A204.1 (cell line): ENCODE measurements at regions not wholly inside any gene's neighbourhood (a gene's known extent, or its start where the extent isn't known, plus 50 kb on each side); places are given as distances from the start of the nearest gene placed in this dataset.
"Not testable (repeated sequence)": the region's sequence is repeated elsewhere in the genome, so short reads cannot be mapped to it uniquely, and the experiment has no call there.

ENCODE experiments used
- FAIRE-seq: peaks from 2 replicates; lab custom pipeline; 2012; peaks lifted over from hg19 to GRCh38; lab: Jason Lieb, UNC

DNA sequence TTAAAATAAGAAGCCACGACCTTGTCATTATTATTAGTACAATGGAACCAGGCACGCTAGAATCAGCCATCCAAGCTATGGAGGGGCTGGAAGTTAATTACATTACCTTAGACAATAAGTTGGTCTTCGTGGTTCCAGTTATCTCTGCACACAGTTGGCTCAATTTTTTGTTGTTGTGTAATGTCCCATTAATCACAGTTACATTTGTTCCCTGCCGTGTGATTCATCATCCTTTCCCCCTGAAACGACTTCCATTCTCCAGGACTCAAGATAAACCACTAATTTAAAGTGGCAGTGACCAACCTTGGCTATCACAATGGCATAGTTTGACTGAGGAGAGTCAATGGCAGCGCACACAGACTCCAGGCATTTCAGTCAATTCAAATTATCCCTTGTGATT lies 905.0 kb downstream of the RAB28 start:
- no peak for FAIRE-seq

- FAIRE-seq = no peak
Observed at GRCh38 chr4:12576409-12576808, 907.7 kb downstream of the RAB28 start.

- FAIRE-seq = no peak
Observed at GRCh38 chr4:12573716-12574115, 910.4 kb downstream of the RAB28 start.

DNA sequence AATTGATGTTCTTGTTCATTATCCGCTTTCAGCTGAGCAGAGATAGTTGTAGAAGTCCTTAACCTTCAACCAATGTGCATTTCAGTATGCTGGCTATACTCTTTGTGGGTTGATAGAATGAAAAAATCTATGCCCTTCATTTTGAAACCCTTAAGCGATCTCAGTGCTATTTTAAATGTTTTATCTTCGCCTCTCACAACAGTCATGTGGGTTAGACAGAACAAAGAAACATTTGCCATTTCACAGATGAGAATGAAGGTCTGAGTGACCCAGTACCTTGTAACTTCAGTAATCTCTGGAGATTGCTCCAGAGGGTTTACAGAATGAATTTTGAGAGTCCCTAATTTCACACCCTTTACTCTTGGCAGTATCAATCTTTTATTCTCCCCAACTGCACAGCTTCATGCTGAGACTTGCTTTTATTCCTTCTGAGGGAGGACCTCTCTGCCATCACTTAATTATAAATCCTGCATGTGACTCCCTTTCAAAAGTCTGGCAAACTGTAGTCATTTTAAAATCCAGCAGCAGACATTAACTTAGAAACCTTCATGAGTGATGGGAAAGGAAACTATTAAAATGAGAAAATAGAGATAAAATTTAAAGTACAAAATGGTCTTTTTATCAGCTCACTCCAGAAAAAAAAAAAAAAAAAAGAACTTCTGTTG lies 921.5 kb downstream of the RAB28 start:
- no peak for FAIRE-seq

DNA sequence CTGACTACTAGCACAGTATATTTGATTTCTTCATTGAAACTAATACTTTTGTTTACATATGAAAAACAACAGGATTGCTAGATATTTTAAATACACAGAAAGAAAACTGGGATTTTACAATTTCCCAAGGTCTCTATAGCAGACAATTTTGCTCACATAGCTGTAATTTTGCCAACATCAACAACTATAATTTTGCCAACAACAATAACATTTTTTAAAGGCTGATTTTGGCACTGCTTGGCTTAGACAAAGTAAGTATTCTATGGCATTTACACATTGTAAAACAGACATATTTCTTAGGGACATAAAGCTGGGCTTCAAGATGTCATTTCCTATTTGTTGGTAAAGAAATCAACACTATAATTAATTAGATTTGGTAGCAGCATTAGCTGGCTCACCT lies 922.1 kb downstream of the RAB28 start:
- FAIRE-seq = no peak

DNA sequence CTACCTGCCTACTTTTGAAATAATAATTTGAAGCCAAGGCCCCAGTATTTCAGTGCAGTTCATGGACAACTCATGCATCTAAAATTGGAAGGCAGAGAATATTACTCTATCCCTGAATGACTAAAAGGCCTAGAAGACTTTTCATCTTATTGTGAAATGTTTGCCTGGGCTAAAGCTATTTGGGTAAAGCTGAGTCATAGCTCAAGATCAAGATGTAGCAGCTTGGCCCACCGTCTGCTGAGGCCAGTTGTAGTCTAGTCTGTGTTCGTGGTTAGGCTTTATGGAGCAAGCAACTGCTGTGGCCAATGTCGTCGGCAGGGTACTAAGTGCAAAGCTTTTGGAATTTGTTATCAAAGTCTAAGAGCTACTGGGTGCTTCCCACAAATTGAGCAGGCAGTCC lies 929.1 kb downstream of the RAB28 start:
- no peak for FAIRE-seq

- FAIRE-seq = no peak
Observed at GRCh38 chr4:12548678-12549077, 935.5 kb downstream of the RAB28 start.

DNA sequence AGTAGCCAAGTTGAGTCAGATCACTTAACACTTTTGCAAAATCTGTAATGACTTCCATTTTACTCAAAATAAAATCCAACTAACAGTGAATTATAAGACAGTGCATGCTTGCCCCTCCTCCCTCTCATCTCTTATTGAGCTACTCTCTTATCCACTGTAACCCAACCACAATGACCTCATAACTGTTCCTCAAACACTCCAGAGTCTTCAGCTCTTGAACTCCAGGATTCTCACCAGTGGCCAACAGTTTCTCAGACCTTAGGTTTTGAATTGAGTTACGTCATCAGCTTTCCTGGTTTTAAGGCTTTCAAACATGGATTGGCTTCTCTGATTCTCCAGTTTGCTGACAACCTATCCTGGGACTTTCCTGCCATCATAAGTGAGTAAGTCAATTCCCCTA lies 938.3 kb downstream of the RAB28 start:
- FAIRE-seq = no peak

DNA sequence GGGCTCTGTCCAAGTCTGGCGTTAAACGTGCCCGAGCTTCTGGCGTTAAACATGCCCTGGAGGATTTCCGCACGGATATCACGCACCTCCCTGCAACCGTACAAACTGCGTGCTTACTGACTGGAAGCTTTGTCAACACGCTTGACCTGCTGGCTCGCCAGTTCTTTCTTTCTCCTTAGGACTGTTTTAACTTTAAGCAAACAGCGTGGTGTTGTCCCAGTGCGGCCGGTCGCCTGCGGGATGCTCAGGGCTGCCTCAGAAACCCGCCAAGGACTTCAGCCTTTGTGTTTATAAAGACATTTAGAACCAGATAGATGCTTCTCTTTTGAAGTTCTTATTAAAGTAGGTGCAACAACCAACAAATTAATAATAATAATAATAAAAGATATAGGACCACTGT lies 946.0 kb downstream of the RAB28 start:
- no peak for FAIRE-seq

GRCh38 chr4:12534684-12535083 lies 949.5 kb downstream of the RAB28 start:
- no peak for FAIRE-seq

- FAIRE-seq = no peak
Observed at GRCh38 chr4:12519426-12519825, 964.7 kb downstream of the RAB28 start.

- no peak for FAIRE-seq
Observed at GRCh38 chr4:12507868-12508481, 976.2 kb downstream of the RAB28 start.

DNA sequence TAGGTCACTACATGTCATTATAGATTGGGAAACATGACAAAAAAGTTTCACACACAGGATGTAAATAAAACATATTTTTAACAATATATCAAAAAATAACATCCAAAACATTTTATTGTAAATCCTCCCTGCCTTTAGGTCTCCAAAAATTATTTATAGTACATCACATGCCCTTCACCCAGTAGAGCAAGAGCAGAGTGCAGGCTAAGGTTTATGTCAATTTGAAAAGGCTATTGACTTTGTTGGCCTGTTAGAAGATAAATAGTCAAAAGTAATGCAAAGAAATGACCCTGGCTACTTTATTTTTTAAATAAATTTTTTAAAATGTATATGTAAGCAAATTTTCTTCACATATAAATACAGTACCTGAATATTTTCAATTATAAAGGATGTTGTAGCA lies 983.7 kb downstream of the RAB28 start:
- FAIRE-seq = no peak

DNA sequence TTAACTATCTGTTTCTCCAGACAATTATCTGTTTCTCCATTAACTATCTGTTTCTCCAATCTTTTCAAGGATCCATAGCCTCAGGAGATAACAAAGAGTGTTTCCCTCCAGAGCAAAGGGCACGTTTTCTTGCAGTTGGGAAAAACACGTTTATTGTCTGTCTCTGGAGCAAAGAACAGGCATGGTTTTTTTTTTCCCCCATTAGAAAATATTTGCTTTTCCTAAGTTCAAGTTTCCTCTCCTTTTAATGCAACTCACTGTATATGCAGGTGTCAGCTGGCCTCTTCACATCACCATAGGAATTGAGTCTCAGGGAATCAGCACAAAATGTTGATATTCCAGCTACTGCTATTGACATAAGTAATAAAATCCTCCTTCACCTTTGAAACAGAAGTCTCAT lies 984.4 kb downstream of the RAB28 start:
- no peak for FAIRE-seq

DNA sequence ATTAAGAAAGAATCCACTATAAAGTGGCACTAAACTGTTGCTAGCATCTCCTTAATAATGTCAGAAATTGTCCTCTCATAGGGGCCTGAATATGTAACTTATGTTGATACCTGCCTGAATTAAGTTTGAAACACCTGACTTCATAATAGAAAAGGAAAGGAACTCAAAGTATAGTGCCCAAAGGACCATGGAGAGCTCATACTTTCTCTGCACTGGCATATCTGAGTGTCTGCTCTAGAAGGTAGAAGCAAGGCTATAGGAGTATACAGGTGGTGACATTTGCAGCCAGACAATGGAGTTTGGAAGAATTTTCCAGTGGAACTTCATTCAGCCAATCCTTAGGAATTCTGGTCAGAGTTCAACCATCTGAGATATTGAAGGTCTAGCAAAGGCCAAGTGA lies 988.9 kb downstream of the RAB28 start:
- FAIRE-seq = no peak

DNA sequence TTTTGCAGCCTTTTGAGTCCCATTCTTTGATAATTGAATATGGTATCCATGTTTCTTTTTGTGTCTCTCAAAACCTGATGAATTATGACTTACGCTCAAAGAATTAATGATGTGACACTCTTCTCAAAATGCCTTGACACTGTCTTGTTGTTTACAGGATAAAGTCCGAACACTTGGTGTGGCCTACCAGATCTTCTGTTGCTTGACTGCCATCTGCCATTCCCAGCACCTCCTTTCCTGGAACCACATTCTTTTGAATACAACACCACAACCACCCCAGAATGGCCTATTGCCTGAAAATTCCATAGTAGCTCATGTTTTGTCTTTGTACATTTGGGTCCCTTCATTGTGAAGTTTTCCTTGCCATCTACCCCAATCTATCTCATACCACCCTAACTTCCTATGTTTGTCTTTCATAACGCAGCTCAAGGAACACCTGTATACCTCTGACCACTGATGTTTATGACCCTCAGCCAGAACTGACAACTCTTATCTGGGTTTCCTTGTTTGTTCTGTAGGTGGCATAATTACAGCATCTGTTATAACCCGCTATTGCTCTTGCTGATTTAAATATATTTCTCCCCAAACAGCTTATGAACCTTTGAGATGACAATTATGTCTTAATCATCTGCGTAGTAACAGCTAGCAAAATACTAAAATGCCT lies 991.3 kb downstream of the RAB28 start:
- no peak for FAIRE-seq

- FAIRE-seq = no peak
Observed at GRCh38 chr4:12488672-12489071, 995.5 kb downstream of the RAB28 start.

DNA sequence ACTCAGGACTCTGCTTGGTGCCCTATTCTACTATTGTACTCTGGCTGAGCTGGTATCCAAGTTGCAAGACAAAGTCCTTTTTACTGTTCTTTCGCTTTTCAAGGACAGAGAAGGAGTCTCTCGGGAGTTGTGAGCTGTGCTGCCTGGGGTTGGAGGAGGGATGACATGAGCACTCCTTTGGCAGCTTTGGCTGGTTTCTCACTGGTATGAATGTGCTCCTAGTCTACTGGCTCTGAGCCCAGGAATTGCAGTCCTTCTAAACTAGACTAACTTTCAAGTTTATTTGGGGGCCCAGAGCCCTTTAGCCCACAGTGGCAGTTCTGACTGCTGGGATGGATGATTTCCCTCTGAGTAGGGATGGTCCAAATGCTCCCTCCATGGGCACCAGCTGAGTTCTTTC lies 997.1 kb downstream of the RAB28 start:
- no peak for FAIRE-seq

DNA sequence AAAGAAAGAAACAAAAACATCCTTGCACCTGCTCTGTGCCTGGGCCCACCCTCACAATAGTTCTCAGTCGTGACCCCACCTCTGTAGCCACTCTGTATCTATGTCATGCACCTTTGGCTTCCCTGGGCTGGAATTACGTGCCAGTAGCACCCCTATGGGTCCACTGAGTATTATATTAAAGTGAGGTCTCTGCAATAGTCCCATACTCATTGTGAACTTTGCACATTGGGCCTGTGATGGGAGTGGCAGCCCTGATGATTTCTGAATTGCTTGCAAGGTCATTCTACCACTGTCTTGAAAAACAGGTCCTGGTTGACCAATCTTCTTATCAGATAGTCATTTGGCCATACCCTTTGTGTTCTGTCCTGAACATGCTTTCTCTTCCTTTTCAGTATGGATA lies 1012.1 kb downstream of the RAB28 start:
- no peak for FAIRE-seq

GRCh38 chr4:12471193-12471592 lies 1012.9 kb downstream of the RAB28 start:
- no peak for FAIRE-seq

DNA sequence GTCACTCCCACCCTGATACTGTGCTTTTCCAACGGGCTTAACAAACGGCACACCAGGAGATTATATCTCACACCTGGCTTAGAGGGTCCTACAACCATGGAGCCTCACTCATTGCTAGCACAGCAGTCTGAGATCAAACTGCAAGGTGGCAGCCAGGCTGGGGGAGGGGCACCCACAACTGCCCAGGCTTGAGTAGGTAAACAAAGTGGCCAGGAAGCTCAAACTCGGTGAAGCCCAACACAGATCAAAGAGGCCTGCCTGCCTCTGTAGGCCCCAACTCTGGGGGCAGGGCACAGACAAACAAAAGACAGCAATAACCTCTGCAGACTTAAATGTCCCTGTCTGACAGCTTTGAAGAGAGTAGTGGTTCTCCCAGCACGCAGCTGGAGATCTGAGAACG lies 1022.6 kb downstream of the RAB28 start:
- not testable (repeated sequence) for FAIRE-seq

DNA sequence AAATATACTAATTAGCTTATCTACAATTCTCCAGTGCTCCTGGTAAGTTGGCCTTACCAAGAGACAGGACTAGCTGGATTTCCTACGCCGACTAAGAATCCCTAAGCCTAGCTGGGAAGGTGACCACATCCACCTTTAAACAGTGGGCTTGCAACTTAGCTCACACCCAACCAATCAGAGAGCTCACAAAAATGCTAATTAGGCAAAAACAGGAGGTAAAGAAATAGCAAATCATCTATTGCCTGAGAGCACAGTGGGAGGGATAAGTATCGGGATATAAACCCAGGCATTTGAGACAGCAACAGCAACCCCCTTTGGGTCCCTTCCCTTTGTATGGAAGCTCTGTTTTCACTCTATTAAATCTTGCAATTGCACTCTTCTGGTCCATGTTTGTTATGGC lies 1025.0 kb downstream of the RAB28 start:
- no peak for FAIRE-seq

DNA sequence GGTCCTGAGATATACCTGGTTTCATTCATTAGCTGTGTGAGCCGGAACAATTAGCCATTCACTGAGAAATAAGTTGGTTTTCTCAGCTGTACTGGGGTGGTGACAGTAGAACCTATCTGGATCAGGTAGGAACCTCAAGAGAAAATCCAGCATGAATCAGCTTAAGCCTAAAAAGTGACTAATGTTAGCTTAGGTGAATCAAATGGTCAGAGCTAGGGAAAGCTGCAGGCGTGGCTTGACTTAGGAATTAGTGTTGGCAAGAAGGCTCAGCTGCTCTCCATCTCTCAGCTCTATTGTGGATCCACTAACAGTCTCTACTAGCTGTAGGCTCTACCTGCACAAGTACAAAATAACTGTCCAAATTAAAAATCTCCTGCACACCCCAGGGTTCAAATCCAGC lies 1025.5 kb downstream of the RAB28 start:
- FAIRE-seq = no peak

- FAIRE-seq = no peak
Observed at GRCh38 chr4:12452291-12452690, 1023.6 kb upstream of the HS3ST1 start.
